Liver (tissue), 8 donors: ENCODE measurements at regions not wholly inside any gene's neighbourhood (a gene's known extent, or its start where the extent isn't known, plus 50 kb on each side); places are given as distances from the start of the nearest gene placed in this dataset.

Experiments used
- DNase-seq: peaks from one replicate; pipeline ENCODE4 v3.0.0-alpha.2; 2017; ENCODE audit warnings: low spot score
- H3K27ac ChIP-seq, 2 donors: one replicate each; pipeline ENCODE4 v1.7.0; 2013; ENCODE audit warnings: inconsistent platforms in 2 of 2, low read length in 2 of 2, control low read depth in 1 of 2, low read depth in 1 of 2, mild to moderate bottlenecking in 1 of 2
- H3K27me3 ChIP-seq, 4 donors: one replicate each; pipeline versions ENCODE4 v1.6.1 to v1.7.0; 2013; ENCODE audit warnings: low read length in 3 of 4, inconsistent platforms in 1 of 4, mild to moderate bottlenecking in 1 of 4, moderate library complexity in 1 of 4; ENCODE audit not compliant: control insufficient read depth in 4 of 4, insufficient read depth in 4 of 4
- H3K36me3 ChIP-seq, 4 donors: one replicate each; pipeline versions ENCODE4 v1.6.1 to v1.7.0; 2013; ENCODE audit warnings: low read length in 3 of 4, mild to moderate bottlenecking in 3 of 4, low read depth in 1 of 4, moderate library complexity in 1 of 4; ENCODE audit not compliant: control insufficient read depth in 4 of 4, insufficient read depth in 3 of 4
- H3K4me1 ChIP-seq, 4 donors: one replicate each; pipeline versions ENCODE4 v1.6.1 to v1.7.0; 2013; ENCODE audit warnings: low read length in 3 of 4, mild to moderate bottlenecking in 3 of 4, moderate library complexity in 1 of 4; ENCODE audit not compliant: control insufficient read depth in 4 of 4, insufficient read depth in 4 of 4
- H3K4me3 ChIP-seq, 3 donors: one replicate each; pipeline versions ENCODE4 v1.6.1 to v1.7.0; 2013; ENCODE audit warnings: low read length in 3 of 3, control low read depth in 1 of 3, low read depth in 1 of 3, mild to moderate bottlenecking in 1 of 3
- H3K9ac ChIP-seq, 2 donors: one replicate each; pipeline ENCODE4 v1.7.0; 2013; ENCODE audit warnings: low read length in 2 of 2, mild to moderate bottlenecking in 2 of 2, moderate library complexity in 2 of 2, control low read depth in 1 of 2, low read depth in 1 of 2
- H3K9me3 ChIP-seq, 4 donors: one replicate each; pipeline versions ENCODE4 v1.6.1 to v1.7.0; 2013; ENCODE audit warnings: low read length in 3 of 4; ENCODE audit not compliant: control insufficient read depth in 4 of 4
- CTCF ChIP-seq: fragments of 150-350 bp; IDR thresholded peaks from 2 replicates; pipeline ENCODE4 v1.5.1; 2017; ENCODE audit warnings: improper control_type of control experiment, low read depth, low read length; ENCODE audit not compliant: missing input control
- FOXA2 ChIP-seq: IDR thresholded peaks from 2 replicates; pipeline ENCODE4 v1.6.1; 2016; ENCODE audit warnings: antibody characterized with exemption
- GABPA ChIP-seq, 2 donors: IDR thresholded peaks in 1 of 2; conservative IDR thresholded peaks in 1 of 2; 2 replicates each; pipeline ENCODE4 v1.6.1; 2016; ENCODE audit warnings: antibody characterized with exemption in 2 of 2, mild to moderate bottlenecking in 1 of 2, moderate library complexity in 1 of 2
- HNF4A ChIP-seq, 2 donors: conservative IDR thresholded peaks; 2 replicates each; pipeline ENCODE4 v1.6.1; 2016; ENCODE audit warnings: antibody characterized with exemption in 2 of 2, mild to moderate bottlenecking in 2 of 2
- HNF4G ChIP-seq: IDR thresholded peaks from 2 replicates; pipeline ENCODE4 v1.6.1; 2016; ENCODE audit warnings: antibody characterized with exemption
- JUND ChIP-seq, 2 donors: IDR thresholded peaks; 2 replicates each; pipeline ENCODE4 v1.6.1; 2016; ENCODE audit warnings: antibody characterized with exemption in 2 of 2
- RXRA ChIP-seq, 2 donors: IDR thresholded peaks; 2 replicates each; pipeline ENCODE4 v1.6.1; 2017 to 2018; ENCODE audit warnings: antibody characterized with exemption in 2 of 2, mild to moderate bottlenecking in 1 of 2
- SP1 ChIP-seq: IDR thresholded peaks from 2 replicates; pipeline ENCODE4 v1.6.1; 2018; ENCODE audit warnings: antibody characterized with exemption, mild to moderate bottlenecking
- YY1 ChIP-seq: IDR thresholded peaks from 2 replicates; pipeline ENCODE4 v1.6.1; 2016; ENCODE audit warnings: antibody characterized with exemption, mild to moderate bottlenecking
- ZBTB33 ChIP-seq: IDR thresholded peaks from 2 replicates; pipeline ENCODE4 v1.6.1; 2016; ENCODE audit warnings: antibody characterized with exemption
- WGBS: extraction: QIAGEN DNeasy Blood & Tissue Kit; methylation state at CpG from one replicate; pipeline ENCODE4 v1.1.7; 2013; 5-methylcytosine and 5-hydroxymethylcytosine counted together
- TF ChIP-seq, protein P1 (sequence below): IDR thresholded peaks from 2 replicates; pipeline ENCODE4 v1.6.1; 2016; ENCODE audit warnings: antibody characterized with exemption
- TF ChIP-seq, protein P2 (sequence below): IDR thresholded peaks from 2 replicates; pipeline ENCODE4 v1.6.1; 2016; ENCODE audit warnings: antibody characterized with exemption, mild to moderate bottlenecking
- donor health status: healthy.
- donor health status: healthy.
- donor health status: healthy.
- donor health status: healthy.
- donor health status: healthy.

- H3K4me3 ChIP-seq = no peak overlapping the region
- no peaks in the 10 kb centered on the region for H3K4me1 ChIP-seq
- TF ChIP-seq SP1 (no peak), ZBTB33 (no peak), YY1 (no peak), HNF4A (conservative IDR thresholded peaks at IDR 0.05) (no peak), JUND (IDR thresholded peaks at IDR 0.05) (no peak), GABPA (IDR thresholded peaks at IDR 0.05 in 1 of 2, conservative IDR thresholded peaks at IDR 0.05 in 1 of 2) (no peak)
- H3K9me3 ChIP-seq = no peaks in the 10 kb centered on the region
- no peak overlapping the region for H3K9ac ChIP-seq
- H3K27ac ChIP-seq = no peak overlapping the region
- no peaks in the 10 kb centered on the region for H3K27me3 ChIP-seq
- no peaks in the 10 kb centered on the region for H3K36me3 ChIP-seq
- no peak for DNase-seq
Observed at GRCh38 chr3:35401671-35402070, 237.7 kb upstream of the ARPP21 start.

GRCh38 chr3:35404571-35404970 is 234.8 kb upstream of the ARPP21 start:
- Histone ChIP-seq H3K9me3 (no peaks in the 10 kb centered on the region), H3K27me3 (no peaks in the 10 kb centered on the region), H3K27ac (no peak overlapping the region), H3K4me3 (no peak overlapping the region), H3K9ac (no peak overlapping the region), H3K36me3 (no peaks in the 10 kb centered on the region), H3K4me1 (no peaks in the 10 kb centered on the region)
- no peak for DNase-seq
- 90% methylated on average over 3 of the region's 3 CpGs for WGBS
- TF ChIP-seq, protein P1, sequence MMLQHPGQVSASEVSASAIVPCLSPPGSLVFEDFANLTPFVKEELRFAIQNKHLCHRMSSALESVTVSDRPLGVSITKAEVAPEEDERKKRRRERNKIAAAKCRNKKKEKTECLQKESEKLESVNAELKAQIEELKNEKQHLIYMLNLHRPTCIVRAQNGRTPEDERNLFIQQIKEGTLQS = no peak
- no peak for TF ChIP-seq HNF4A (conservative IDR thresholded peaks at IDR 0.05)

DNA sequence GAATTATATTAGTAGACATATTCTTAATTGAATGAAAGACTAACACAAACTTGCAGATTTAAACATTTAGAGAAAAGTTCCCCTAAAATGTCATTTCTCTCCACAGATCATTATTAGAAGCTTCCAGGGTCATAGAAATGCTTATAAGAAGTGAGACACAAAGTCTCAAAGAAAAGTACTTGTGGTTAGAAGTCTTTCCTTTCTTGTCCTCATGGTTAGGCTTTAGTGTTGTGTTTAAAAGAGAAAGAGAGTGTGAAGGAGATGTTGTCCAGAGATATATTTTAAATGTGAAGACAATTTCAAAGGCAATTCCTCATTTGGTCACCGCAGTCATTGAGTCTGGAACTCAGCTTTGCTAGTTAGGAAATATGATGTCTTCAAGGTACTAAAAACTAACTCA is 230.4 kb upstream of the ARPP21 start:
- Histone ChIP-seq H3K9ac (no peak overlapping the region), H3K9me3 (no peaks in the 10 kb centered on the region), H3K4me3 (no peak overlapping the region), H3K4me1 (no peaks in the 10 kb centered on the region), H3K27ac (no peak overlapping the region), H3K36me3 (no peaks in the 10 kb centered on the region), H3K27me3 (no peaks in the 10 kb centered on the region)
- WGBS = 94% methylated on average over 1 of the region's 1 CpG
- DNase-seq = no peak
- TF ChIP-seq GABPA (IDR thresholded peaks at IDR 0.05 in 1 of 2, conservative IDR thresholded peaks at IDR 0.05 in 1 of 2) (no peak), RXRA (IDR thresholded peaks at IDR 0.05) (no peak), ZBTB33 (no peak), FOXA2 (no peak), CTCF (no peak), HNF4G (no peak)
- TF ChIP-seq, protein P2, sequence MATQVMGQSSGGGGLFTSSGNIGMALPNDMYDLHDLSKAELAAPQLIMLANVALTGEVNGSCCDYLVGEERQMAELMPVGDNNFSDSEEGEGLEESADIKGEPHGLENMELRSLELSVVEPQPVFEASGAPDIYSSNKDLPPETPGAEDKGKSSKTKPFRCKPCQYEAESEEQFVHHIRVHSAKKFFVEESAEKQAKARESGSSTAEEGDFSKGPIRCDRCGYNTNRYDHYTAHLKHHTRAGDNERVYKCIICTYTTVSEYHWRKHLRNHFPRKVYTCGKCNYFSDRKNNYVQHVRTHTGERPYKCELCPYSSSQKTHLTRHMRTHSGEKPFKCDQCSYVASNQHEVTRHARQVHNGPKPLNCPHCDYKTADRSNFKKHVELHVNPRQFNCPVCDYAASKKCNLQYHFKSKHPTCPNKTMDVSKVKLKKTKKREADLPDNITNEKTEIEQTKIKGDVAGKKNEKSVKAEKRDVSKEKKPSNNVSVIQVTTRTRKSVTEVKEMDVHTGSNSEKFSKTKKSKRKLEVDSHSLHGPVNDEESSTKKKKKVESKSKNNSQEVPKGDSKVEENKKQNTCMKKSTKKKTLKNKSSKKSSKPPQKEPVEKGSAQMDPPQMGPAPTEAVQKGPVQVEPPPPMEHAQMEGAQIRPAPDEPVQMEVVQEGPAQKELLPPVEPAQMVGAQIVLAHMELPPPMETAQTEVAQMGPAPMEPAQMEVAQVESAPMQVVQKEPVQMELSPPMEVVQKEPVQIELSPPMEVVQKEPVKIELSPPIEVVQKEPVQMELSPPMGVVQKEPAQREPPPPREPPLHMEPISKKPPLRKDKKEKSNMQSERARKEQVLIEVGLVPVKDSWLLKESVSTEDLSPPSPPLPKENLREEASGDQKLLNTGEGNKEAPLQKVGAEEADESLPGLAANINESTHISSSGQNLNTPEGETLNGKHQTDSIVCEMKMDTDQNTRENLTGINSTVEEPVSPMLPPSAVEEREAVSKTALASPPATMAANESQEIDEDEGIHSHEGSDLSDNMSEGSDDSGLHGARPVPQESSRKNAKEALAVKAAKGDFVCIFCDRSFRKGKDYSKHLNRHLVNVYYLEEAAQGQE = no peak
